ENCODE measurements at regions not wholly inside any gene's neighbourhood (a gene's known extent, or its start where the extent isn't known, plus 50 kb on each side); places are given as distances from the start of the nearest gene placed in this dataset.

- H3K27ac ChIP-seq = no peak overlapping the region
- H3K4me3 ChIP-seq (ENCODE audit: low read depth, low read length) = no peak overlapping the region
- in situ Hi-C loops (cut with HindIII; ENCODE audit: low pct_ligation_motif_present, low sequenced_read_pairs) = no loop called here
- no peaks in the 10 kb centered on the region for H3K36me3 ChIP-seq (replicated peaks)
- H3K27me3 ChIP-seq (replicated peaks) = no peaks in the 10 kb centered on the region
- DNase-seq = no peak
- TF ChIP-seq CTCF (IDR thresholded peaks at IDR 0.05; ENCODE audit: low read depth, low read length, missing control alignments) = no peak
Measured at GRCh38 chr4:56187688-56188087, 199.6 kb downstream of the AASDH start.

GRCh38 chr4:56186808-56187523 is 200.3 kb downstream of the AASDH start:
- Histone ChIP-seq H3K4me3 (ENCODE audit: low read depth, low read length) (no peak overlapping the region), H3K27me3 (replicated peaks) (no peaks in the 10 kb centered on the region), H3K36me3 (replicated peaks) (no peaks in the 10 kb centered on the region), H3K27ac (no peak overlapping the region)
- in situ Hi-C loops (cut with HindIII; ENCODE audit: low pct_ligation_motif_present, low sequenced_read_pairs) = no loop called here
- no peak for TF ChIP-seq CTCF (IDR thresholded peaks at IDR 0.05; ENCODE audit: low read depth, low read length, missing control alignments)
- DNase-seq = no peak

GRCh38 chr4:56185901-56186300 is 201.4 kb downstream of the AASDH start:
- no peak for TF ChIP-seq CTCF (IDR thresholded peaks at IDR 0.05; ENCODE audit: low read depth, low read length, missing control alignments)
- in situ Hi-C loops (cut with HindIII; ENCODE audit: low pct_ligation_motif_present, low sequenced_read_pairs) = no loop called here
- H3K27me3 ChIP-seq (replicated peaks) = no peaks in the 10 kb centered on the region
- H3K36me3 ChIP-seq (replicated peaks) = no peaks in the 10 kb centered on the region
- no peak overlapping the region for H3K27ac ChIP-seq
- H3K4me3 ChIP-seq (ENCODE audit: low read depth, low read length) = no peak overlapping the region
- DNase-seq = no peak

- H3K36me3 ChIP-seq (replicated peaks) = no peaks in the 10 kb centered on the region
- TF ChIP-seq CTCF (IDR thresholded peaks at IDR 0.05; ENCODE audit: low read depth, low read length, missing control alignments) = no peak
- in situ Hi-C loops (cut with HindIII; ENCODE audit: low pct_ligation_motif_present, low sequenced_read_pairs) = no loop called here
Measured at GRCh38 chr4:56184214-56184613, 203.1 kb downstream of the AASDH start.

GRCh38 chr4:56183344-56183959 is 203.8 kb downstream of the AASDH start:
- no peak for TF ChIP-seq CTCF (IDR thresholded peaks at IDR 0.05; ENCODE audit: low read depth, low read length, missing control alignments)
- H3K27ac ChIP-seq = no peak overlapping the region
- no peak for DNase-seq
- in situ Hi-C loops (cut with HindIII; ENCODE audit: low pct_ligation_motif_present, low sequenced_read_pairs) = no loop called here
- H3K36me3 ChIP-seq (replicated peaks) = no peaks in the 10 kb centered on the region
- no peak overlapping the region for H3K4me3 ChIP-seq (ENCODE audit: low read depth, low read length)
- H3K27me3 ChIP-seq (replicated peaks) = no peaks in the 10 kb centered on the region

More at GRCh38 chr4:56184214-56184613, 203.1 kb downstream of the AASDH start:
- no peak for DNase-seq
- Histone ChIP-seq H3K27me3 (replicated peaks) (no peaks in the 10 kb centered on the region), H3K27ac (no peak overlapping the region), H3K4me3 (ENCODE audit: low read depth, low read length) (no peak overlapping the region)

All from brain microvascular endothelial cell (primary cell).